C4-2B (cell line): ENCODE measurements at regions not wholly inside any gene's neighbourhood (a gene's known extent, or its start where the extent isn't known, plus 50 kb on each side); places are given as distances from the start of the nearest gene placed in this dataset.

Source experiments
- ZFX ChIP-seq: fragments of 450-650 bp; IDR thresholded peaks from 2 replicates; pipeline ENCODE4 v1.6.1; 2017
- TF ChIP-seq, protein P1 (sequence below): fragments of 450-650 bp; conservative IDR thresholded peaks from 2 replicates; pipeline ENCODE4 v1.5.1; 2017; ENCODE audit warnings: mild to moderate bottlenecking

DNA sequence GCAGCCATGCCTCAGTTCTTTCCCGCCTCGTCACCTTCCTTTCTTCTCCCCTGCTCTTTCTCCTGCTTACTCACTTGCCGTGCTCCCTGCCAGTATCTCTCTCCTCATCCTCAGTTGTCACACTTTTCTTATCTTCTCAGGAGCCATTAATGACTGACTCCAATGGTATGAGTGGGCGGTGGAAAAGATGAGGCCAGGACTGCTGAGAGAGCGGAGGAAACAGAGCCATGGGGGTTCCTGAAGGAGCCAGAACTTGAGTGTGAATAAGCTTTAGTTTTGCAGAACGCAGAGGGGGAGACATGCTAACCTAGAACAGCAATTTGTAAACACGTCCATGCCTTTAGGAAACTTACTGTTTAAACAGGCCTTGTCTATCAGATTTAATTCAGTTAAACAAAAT lies 126.5 kb downstream of the CHIC2 start:
- TF ChIP-seq, protein P1, sequence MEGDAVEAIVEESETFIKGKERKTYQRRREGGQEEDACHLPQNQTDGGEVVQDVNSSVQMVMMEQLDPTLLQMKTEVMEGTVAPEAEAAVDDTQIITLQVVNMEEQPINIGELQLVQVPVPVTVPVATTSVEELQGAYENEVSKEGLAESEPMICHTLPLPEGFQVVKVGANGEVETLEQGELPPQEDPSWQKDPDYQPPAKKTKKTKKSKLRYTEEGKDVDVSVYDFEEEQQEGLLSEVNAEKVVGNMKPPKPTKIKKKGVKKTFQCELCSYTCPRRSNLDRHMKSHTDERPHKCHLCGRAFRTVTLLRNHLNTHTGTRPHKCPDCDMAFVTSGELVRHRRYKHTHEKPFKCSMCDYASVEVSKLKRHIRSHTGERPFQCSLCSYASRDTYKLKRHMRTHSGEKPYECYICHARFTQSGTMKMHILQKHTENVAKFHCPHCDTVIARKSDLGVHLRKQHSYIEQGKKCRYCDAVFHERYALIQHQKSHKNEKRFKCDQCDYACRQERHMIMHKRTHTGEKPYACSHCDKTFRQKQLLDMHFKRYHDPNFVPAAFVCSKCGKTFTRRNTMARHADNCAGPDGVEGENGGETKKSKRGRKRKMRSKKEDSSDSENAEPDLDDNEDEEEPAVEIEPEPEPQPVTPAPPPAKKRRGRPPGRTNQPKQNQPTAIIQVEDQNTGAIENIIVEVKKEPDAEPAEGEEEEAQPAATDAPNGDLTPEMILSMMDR, result no peak
- TF ChIP-seq ZFX, result no peak
